AG04449 (cell line): ENCODE measurements at regions not wholly inside any gene's neighbourhood (a gene's known extent, or its start where the extent isn't known, plus 50 kb on each side); places are given as distances from the start of the nearest gene placed in this dataset.
"Not testable (repeated sequence)": the region's sequence is repeated elsewhere in the genome, so short reads cannot be mapped to it uniquely, and the experiment has no call there.

Experiments used
- CTCF ChIA-PET: fragments of 350-600 bp; formaldehyde crosslinking; extraction: SDS; loops from one replicate; lab custom pipeline; 2021; ENCODE audit warnings: antibody characterized with exemption; lab: Yijun Ruan, JAX
- POLR2A ChIA-PET: fragments of 400-600, 350-600 bp; formaldehyde crosslinking; extraction: SDS; loops from one replicate; lab custom pipeline; 2020; ENCODE audit warnings: antibody characterized with exemption, inconsistent platforms; lab: Yijun Ruan, JAX
- DNase-seq: peaks from one replicate; pipeline ENCODE4 v3.0.0-alpha.2; 2010; ENCODE audit warnings: low read depth, low spot score
- H3K4me3 ChIP-seq: 2 replicates; pipeline ENCODE4 v1.5.1; 2011; ENCODE audit warnings: low read depth, mild to moderate bottlenecking, control low read depth, low read length
- TF ChIP-seq, protein P1 (sequence below): IDR thresholded peaks from one replicate; pipeline ENCODE4 v1.5.1; 2011; ENCODE audit warnings: mild to moderate bottlenecking, moderate library complexity, low read length, control low read depth, inconsistent platforms; ENCODE audit not compliant: insufficient read depth; ENCODE audit errors: missing control alignments

- POLR2A ChIA-PET = no interaction called here
- TF ChIP-seq, protein P1, sequence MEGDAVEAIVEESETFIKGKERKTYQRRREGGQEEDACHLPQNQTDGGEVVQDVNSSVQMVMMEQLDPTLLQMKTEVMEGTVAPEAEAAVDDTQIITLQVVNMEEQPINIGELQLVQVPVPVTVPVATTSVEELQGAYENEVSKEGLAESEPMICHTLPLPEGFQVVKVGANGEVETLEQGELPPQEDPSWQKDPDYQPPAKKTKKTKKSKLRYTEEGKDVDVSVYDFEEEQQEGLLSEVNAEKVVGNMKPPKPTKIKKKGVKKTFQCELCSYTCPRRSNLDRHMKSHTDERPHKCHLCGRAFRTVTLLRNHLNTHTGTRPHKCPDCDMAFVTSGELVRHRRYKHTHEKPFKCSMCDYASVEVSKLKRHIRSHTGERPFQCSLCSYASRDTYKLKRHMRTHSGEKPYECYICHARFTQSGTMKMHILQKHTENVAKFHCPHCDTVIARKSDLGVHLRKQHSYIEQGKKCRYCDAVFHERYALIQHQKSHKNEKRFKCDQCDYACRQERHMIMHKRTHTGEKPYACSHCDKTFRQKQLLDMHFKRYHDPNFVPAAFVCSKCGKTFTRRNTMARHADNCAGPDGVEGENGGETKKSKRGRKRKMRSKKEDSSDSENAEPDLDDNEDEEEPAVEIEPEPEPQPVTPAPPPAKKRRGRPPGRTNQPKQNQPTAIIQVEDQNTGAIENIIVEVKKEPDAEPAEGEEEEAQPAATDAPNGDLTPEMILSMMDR = no peak
- no peak overlapping the region for H3K4me3 ChIP-seq
- CTCF ChIA-PET = no interaction called here
- DNase-seq = no peak
These were observed 275.7 kb upstream of the PRICKLE1 start for GRCh38 chr12:42865282-42865681.

- CTCF ChIA-PET = no interaction called here
- no peak overlapping the region for H3K4me3 ChIP-seq
- TF ChIP-seq, protein P1 = no peak
- no peak for DNase-seq
- POLR2A ChIA-PET = no interaction called here
These were observed 272.5 kb upstream of the PRICKLE1 start for GRCh38 chr12:42862055-42862454.

GRCh38 chr12:42860331-42860730 is 270.8 kb upstream of the PRICKLE1 start:
- POLR2A ChIA-PET, CTCF ChIA-PET: not testable (repeated sequence)

DNA sequence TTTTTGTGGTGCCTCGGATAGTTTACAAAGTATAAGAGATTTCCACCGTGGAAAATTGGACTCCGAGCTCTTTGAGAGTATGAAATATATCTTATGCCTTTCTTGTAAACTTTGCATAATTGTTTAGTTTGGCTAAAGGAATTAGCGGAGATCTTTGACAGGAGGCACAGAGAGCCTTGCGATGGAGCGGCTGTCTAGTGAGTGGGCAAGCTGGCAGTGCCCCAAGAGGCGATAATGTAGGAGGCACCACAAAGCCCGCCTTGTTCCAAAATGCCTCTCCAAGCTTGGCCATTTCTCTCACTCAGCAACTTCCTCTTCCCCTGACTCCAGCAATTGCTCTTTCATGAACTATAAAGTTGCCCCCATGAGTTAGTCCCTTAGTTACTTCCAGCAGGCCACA is 270.1 kb upstream of the PRICKLE1 start:
- POLR2A ChIA-PET = no interaction called here
- CTCF ChIA-PET = no interaction called here
- no peak for DNase-seq
- H3K4me3 ChIP-seq = no peak overlapping the region
- TF ChIP-seq, protein P1 = no peak

More at GRCh38 chr12:42860331-42860730, 270.8 kb upstream of the PRICKLE1 start:
- DNase-seq = peak; percentile 5
- H3K4me3 ChIP-seq = not testable (repeated sequence)

DNA sequence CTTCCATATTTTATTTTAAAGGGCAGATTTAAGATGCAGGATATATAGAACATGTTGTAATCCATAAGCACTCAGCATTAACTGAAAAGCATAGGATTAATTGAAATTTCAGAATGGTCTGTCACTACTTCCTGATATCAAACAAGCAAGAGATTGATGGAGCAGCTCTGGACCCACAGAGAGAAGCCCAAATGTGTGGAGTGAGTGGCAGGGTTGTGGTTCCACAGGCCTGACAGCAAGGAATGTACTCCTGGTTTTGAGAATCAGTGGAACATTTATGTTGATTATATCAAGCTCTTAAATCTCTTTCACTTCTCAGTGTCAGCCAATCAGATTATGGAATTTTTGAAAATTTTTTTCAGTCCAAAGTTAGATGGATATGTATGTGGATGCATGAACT is 267.6 kb upstream of the PRICKLE1 start:
- ChIA-PET CTCF (interaction anchor here (1.4 kb wide), 1 partner anchor 12 kb away, joined by 4 read pairs; no protein-coding TSS in a partner anchor), POLR2A (no interaction called here)
- TF ChIP-seq, protein P1 = no peak
- no peak for DNase-seq
- H3K4me3 ChIP-seq = no peak overlapping the region

DNA sequence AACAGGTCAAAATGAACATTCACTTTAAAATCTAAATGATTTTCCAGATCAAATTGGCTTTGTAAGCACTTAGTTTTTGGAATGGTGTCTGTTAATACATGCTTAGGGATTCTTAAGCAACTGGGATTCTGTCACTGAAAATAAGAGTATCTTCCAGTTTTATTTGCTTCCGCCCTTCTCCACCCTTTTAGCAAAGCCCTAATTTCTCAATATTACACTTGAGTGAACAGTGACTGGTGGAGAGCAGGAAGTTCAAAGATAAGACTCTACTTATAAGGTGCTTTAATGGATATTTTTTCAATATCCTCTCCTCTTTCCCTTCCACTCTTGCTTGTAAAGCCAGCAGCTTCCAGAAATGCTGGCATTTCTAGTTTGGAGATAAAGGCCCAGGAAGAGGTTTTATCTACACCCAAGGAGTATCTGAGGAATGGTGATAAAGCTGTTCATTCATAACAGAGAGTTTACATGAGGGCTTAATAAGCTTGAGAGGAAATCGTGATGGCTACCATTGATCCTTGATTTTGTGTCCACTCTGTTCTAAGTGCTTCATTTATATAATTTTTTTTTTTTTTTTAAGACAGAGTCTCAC is 265.9 kb upstream of the PRICKLE1 start:
- POLR2A ChIA-PET = no interaction called here
- TF ChIP-seq, protein P1 = no peak
- CTCF ChIA-PET = interaction anchor here (0.7 to 1.7 kb wide), 2 partner anchors 13 to 288 kb away, joined by 3 to 5 read pairs; no protein-coding TSS in a partner anchor
- no peak overlapping the region for H3K4me3 ChIP-seq
- DNase-seq = no peak

DNA sequence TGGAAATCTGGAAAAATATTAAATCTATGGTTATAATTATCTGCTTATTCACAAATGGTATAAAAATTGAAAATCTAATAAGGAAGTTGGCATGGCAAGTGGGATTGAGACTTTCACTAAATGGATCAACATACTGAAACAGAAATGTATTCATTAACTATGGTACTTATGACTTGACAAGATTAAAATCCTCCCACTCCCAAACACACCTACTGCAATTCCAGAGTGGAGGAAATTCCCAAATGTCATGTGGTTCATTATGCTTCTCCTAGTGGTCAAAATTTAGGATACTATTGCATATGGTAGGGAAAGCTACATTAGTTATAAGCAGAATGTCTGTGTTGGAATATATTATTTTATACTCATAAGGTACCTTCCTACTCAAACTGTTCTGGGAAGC is 265.3 kb upstream of the PRICKLE1 start:
- DNase-seq = no peak
- ChIA-PET POLR2A (no interaction called here), CTCF (interaction anchor here (1.7 kb wide), 1 partner anchor 14 kb away, joined by 5 read pairs; no protein-coding TSS in a partner anchor)
- TF ChIP-seq, protein P1 = no peak
- no peak overlapping the region for H3K4me3 ChIP-seq
